PC-3 (cell line): ENCODE measurements at regions not wholly inside any gene's neighbourhood (a gene's known extent, or its start where the extent isn't known, plus 50 kb on each side); places are given as distances from the start of the nearest gene placed in this dataset.

Experiments
- CTCF ChIP-seq: fragments of 300-600 bp; sonication (generic); conservative IDR thresholded peaks from 2 replicates; pipeline ENCODE4 v1.5.1; 2017; ENCODE audit warnings: antibody characterized with exemption, low read depth, mild to moderate bottlenecking, low read length
- EZH2 ChIP-seq: fragments of 300-600 bp; sonication (generic); IDR thresholded peaks from one replicate; pipeline ENCODE4 v1.6.1; 2017; ENCODE audit warnings: antibody characterized with exemption, mild to moderate bottlenecking, low read length; ENCODE audit not compliant: unreplicated experiment
- EZH2phosphoT487 ChIP-seq: fragments of 300-600 bp; sonication (generic); IDR thresholded peaks from 2 replicates; pipeline ENCODE4 v1.6.1; 2018; ENCODE audit warnings: mild to moderate bottlenecking, antibody characterized with exemption, low read length, borderline replicate concordance

- TF ChIP-seq EZH2 (no peak), EZH2phosphoT487 (no peak), CTCF (no peak)
These were observed 177.0 kb upstream of the SLC35G4 start for GRCh38 chr18:11432360-11432811.
